Adrenal gland (tissue), 9 donors: ENCODE measurements at regions not wholly inside any gene's neighbourhood (a gene's known extent, or its start where the extent isn't known, plus 50 kb on each side); places are given as distances from the start of the nearest gene placed in this dataset.
A peak's percentile ranks its signal among the peaks of the same experiment; 100 is the strongest.

Experiments
- DNase-seq, 7 donors: peaks; one replicate each; pipeline ENCODE4 v3.0.0-alpha.2; 2019 to 2020
- H3K27ac ChIP-seq, 5 donors: fragments of 200-600 bp; sonication (generic) in 4 of 5; 1 replicate in 3 of 5; 2 replicates in 2 of 5; pipeline versions ENCODE4 v1.5.1 to v1.8.0; 2016 to 2020; ENCODE audit warnings: mild to moderate bottlenecking in 1 of 5
- H3K27me3 ChIP-seq: fragments of 200-600 bp; 2 replicates; pipeline ENCODE4 v1.8.0; 2021
- H3K36me3 ChIP-seq, 2 donors: fragments of 200-600 bp; replicated peaks in 1 of 2; 1 replicate in 1 of 2; 2 replicates in 1 of 2; pipeline versions ENCODE4 v1.5.1 to v1.8.0; 2018 to 2022
- H3K4me1 ChIP-seq, 2 donors: fragments of 200-600 bp; replicated peaks in 1 of 2; 1 replicate in 1 of 2; 2 replicates in 1 of 2; pipeline versions ENCODE4 v1.5.1 to v1.8.0; 2018 to 2021
- H3K4me3 ChIP-seq, 4 donors: fragments of 200-600 bp; sonication (generic) in 3 of 4; one replicate each; pipeline ENCODE4 v1.5.1; 2016 to 2018
- H3K9me3 ChIP-seq, 3 donors: fragments of 200-600 bp; sonication (generic) in 1 of 3; replicated peaks in 1 of 3; 1 replicate in 2 of 3; 2 replicates in 1 of 3; pipeline versions ENCODE4 v1.5.1 to v1.8.0; 2016 to 2021
- CTCF ChIP-seq, 6 experiments: fragments of 450-650 bp in 4 of 6; fragments of 200-600 bp in 2 of 6; sonication (generic) in 1 of 6; IDR thresholded peaks; 1 replicate in 5 of 6; 2 replicates in 1 of 6; pipeline versions ENCODE4 v1.5.1 to v1.8.0; 2016 to 2021; ENCODE audit warnings: antibody characterized with exemption in 6 of 6, mild to moderate bottlenecking in 2 of 6, moderate library complexity in 1 of 6
- POLR2A ChIP-seq, 2 donors: fragments of 450-650 bp; IDR thresholded peaks; one replicate each; pipeline ENCODE4 v1.6.1; 2017; ENCODE audit warnings: antibody characterized with exemption in 2 of 2, mild to moderate bottlenecking in 2 of 2, moderate library complexity in 1 of 2
- WGBS, 4 donors: extraction: QIAGEN DNeasy Blood & Tissue Kit in 2 of 4; methylation state at CpG; one replicate each; pipeline versions ENCODE4 v1.1.5 to v1.1.7; 2013 to 2017; 5-methylcytosine and 5-hydroxymethylcytosine counted together
- intact Hi-C, 2 donors: fragments of 100-400 bp; cut with DNase I; formaldehyde crosslinking; loops; one replicate each; pipeline versions ENCODE4 v1.14.1 to v1.15.0; 2022 to 2023
- donor health status: healthy with polysubstance abuse.
- donor health status: Bipolar disorder and iron deficiency.
- donor health status: DM: yes; HTN: yes; CAD: no.
- donor health status: DM: no; HTN: no; CAD: no.
- donor health status: DM: no; HTN: no; CAD: no.

- WGBS, 4 donors, result 62 to 85% (median 73%) methylated on average over 33 to 54 of the region's 54 CpGs
- H3K4me3 ChIP-seq, result no peak overlapping the region
- no peaks in the 10 kb centered on the region for H3K4me1 ChIP-seq
- no peaks in the 10 kb centered on the region for H3K27me3 ChIP-seq
- intact Hi-C loops, result no loop called here
- H3K36me3 ChIP-seq, result no peaks in the 10 kb centered on the region
- H3K27ac ChIP-seq, result no peak overlapping the region
- DNase-seq, result peak in 1 of 7 donors; percentile 4
- H3K9me3 ChIP-seq, result no peaks in the 10 kb centered on the region
- TF ChIP-seq POLR2A (IDR thresholded peaks at IDR 0.05) (no peak), CTCF (IDR thresholded peaks at IDR 0.05) (no peak)
These were observed 83.3 kb downstream of the MYEOV start for GRCh38 chr11:69377029-69377952.

GRCh38 chr11:69377953-69378302 is 84.0 kb downstream of the MYEOV start:
- Histone ChIP-seq H3K36me3 (no peaks in the 10 kb centered on the region), H3K27ac (no peak overlapping the region), H3K4me1 (no peaks in the 10 kb centered on the region), H3K4me3 (no peak overlapping the region), H3K27me3 (no peaks in the 10 kb centered on the region), H3K9me3 (no peaks in the 10 kb centered on the region)
- DNase-seq, result peak in 1 of 7 donors; percentile 5
- WGBS, 4 donors, result 75 to 84% (median 80%) methylated on average over 1 to 13 of the region's 13 CpGs
- TF ChIP-seq CTCF (IDR thresholded peaks at IDR 0.05), result no peak
- no peak for TF ChIP-seq POLR2A (IDR thresholded peaks at IDR 0.05)
- intact Hi-C loops, result no loop called here

- intact Hi-C loops, result no loop called here
- WGBS, 4 donors, result 68 to 85% (median 79%) methylated on average over 10 to 29 of the region's 29 CpGs
- H3K36me3 ChIP-seq, result no peaks in the 10 kb centered on the region
- H3K27me3 ChIP-seq, result no peaks in the 10 kb centered on the region
- DNase-seq, result peak in 1 of 7 donors; percentile 7
- H3K4me1 ChIP-seq, result no peaks in the 10 kb centered on the region
- no peak overlapping the region for H3K27ac ChIP-seq
- no peak overlapping the region for H3K4me3 ChIP-seq
- no peaks in the 10 kb centered on the region for H3K9me3 ChIP-seq
- TF ChIP-seq POLR2A (IDR thresholded peaks at IDR 0.05) (no peak), CTCF (IDR thresholded peaks at IDR 0.05) (no peak)
These were observed 84.6 kb downstream of the MYEOV start for GRCh38 chr11:69378303-69379141.

DNA sequence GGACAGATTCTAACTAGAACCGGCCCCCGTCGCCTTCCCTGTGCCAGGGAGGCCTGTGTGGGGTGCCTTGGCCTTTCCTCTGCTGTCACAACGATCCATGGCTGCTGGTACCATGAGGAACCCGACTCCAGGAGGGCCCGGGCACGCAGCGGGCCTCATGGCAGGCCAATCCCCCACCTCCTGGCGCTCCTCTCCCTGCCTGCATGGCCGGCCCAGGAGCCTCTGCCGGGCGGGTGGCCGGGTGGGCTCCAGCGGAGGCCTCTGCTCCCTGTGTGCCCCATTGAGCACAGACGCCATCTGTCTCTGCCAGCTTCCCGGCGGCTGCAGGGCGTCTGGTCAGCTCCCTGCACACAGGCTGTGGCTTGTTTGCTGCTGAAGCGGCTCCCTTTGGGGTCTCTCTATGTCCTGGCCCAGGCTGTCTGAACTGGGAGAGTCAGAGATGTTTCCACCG is 86.5 kb downstream of the MYEOV start:
- no peaks in the 10 kb centered on the region for H3K27me3 ChIP-seq
- H3K4me1 ChIP-seq, result no peaks in the 10 kb centered on the region
- no peaks in the 10 kb centered on the region for H3K9me3 ChIP-seq
- no peak overlapping the region for H3K27ac ChIP-seq
- DNase-seq, result no peak
- intact Hi-C loops, result no loop called here
- no peaks in the 10 kb centered on the region for H3K36me3 ChIP-seq
- WGBS, 4 donors, result 79 to 91% (median 84%) methylated on average over 5 to 20 of the region's 20 CpGs
- H3K4me3 ChIP-seq, result no peak overlapping the region
- no peak for TF ChIP-seq CTCF (IDR thresholded peaks at IDR 0.05)
- TF ChIP-seq POLR2A (IDR thresholded peaks at IDR 0.05), result no peak
